A673 (cell line): ENCODE measurements at regions not wholly inside any gene's neighbourhood (a gene's known extent, or its start where the extent isn't known, plus 50 kb on each side); places are given as distances from the start of the nearest gene placed in this dataset.

Experiments
- EZH2 ChIP-seq: fragments of 200-600 bp; sonication (generic); IDR thresholded peaks from 2 replicates; pipeline ENCODE4 v1.6.1; 2017; ENCODE audit warnings: borderline replicate concordance, low read depth, mild to moderate bottlenecking, mixed read lengths, antibody characterized with exemption, low read length; ENCODE audit not compliant: poor library complexity, severe bottlenecking
- TF ChIP-seq, protein P1 (sequence below): fragments of 300-800, 200-600 bp; sonication (generic); conservative IDR thresholded peaks from 2 replicates; pipeline ENCODE4 v1.5.1; 2017; ENCODE audit warnings: low read depth, mild to moderate bottlenecking, antibody characterized with exemption, low read length, moderate library complexity, mixed read lengths

DNA sequence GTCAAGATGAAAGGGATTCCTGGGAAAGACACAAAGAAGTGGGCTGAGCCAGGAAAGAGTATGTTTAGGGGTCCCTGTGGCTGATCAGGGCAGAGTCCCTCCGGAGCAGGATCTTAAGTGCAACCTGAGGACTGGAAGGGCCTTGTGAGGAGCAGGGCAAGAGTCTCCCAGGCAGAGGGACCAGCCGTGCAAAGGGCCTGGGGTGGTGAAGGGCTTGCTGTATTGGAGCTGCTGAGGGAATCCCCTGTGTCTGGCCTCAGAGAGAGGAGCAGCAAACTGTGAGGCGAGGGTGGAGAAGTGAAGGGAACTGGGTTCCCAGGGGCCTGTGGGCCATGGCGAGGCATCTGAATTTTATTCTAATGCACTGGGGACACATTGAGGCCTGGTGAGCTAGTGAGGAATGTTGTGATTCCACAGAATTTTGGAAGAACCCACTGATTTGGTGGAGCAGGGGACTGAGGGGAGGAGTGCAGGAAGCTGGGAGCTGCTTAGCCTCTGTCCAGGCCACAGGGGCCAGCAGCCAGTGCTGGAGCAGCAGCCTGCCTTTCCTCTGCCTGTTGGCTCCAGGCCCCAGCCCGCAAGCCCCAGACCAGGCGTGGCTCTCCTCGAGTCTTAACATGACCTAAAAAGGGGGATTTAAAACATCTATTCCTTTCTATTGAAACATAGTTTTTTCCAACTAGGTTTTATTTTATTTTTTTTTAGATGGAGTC is 138.4 kb upstream of the IGFBP3 start:
- TF ChIP-seq, protein P1, sequence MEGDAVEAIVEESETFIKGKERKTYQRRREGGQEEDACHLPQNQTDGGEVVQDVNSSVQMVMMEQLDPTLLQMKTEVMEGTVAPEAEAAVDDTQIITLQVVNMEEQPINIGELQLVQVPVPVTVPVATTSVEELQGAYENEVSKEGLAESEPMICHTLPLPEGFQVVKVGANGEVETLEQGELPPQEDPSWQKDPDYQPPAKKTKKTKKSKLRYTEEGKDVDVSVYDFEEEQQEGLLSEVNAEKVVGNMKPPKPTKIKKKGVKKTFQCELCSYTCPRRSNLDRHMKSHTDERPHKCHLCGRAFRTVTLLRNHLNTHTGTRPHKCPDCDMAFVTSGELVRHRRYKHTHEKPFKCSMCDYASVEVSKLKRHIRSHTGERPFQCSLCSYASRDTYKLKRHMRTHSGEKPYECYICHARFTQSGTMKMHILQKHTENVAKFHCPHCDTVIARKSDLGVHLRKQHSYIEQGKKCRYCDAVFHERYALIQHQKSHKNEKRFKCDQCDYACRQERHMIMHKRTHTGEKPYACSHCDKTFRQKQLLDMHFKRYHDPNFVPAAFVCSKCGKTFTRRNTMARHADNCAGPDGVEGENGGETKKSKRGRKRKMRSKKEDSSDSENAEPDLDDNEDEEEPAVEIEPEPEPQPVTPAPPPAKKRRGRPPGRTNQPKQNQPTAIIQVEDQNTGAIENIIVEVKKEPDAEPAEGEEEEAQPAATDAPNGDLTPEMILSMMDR, result no peak
- no peak for TF ChIP-seq EZH2
